ENCODE measurements at regions not wholly inside any gene's neighbourhood (a gene's known extent, or its start where the extent isn't known, plus 50 kb on each side); places are given as distances from the start of the nearest gene placed in this dataset.

DNA sequence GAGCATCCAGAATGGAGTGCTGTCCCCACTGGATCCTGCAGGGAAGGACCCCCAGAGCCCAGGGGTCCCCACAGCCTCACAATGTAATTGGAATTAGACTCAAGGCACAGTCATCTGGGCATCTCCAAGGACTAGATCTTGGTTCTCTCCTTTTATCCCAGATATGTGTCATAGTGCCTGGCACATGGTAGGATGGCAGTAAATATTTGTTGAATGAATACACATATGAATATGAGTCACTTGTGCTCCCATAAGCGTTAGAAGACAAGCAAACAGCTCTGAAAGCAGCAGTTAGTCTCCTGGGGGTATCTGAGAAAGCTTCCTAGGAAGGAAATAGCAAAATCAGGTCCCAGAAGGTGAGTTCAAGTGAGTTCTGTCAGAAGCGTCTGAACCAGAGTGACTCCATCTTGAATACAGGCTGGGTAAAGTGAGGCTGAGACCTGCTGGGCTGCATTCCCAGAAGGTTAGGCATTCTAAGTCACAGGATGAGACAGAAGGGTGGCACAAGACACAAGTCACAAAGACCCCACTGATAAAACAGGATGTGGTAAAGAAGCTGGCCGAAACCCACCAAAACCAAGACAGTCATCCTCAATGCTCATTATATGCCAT lies 234.1 kb upstream of the ID2 start:
- intact Hi-C loops (cut with micrococcal nuclease; ENCODE audit: unreplicated experiment) = no loop called here
- no TSS peak for BruUV-seq (replicated peaks)
- Mint-ChIP-seq H3K9me3 (ENCODE audit: unreplicated experiment) (no peaks in the 10 kb centered on the region), H3K4me3 (ENCODE audit: unreplicated experiment) (no peak overlapping the region), H3K27me3 (ENCODE audit: insufficient read depth, unreplicated experiment) (no peaks in the 10 kb centered on the region), H3K27ac (ENCODE audit: unreplicated experiment) (no peak overlapping the region), H3K4me1 (ENCODE audit: low read depth, unreplicated experiment) (peaks cover 2% of the 10 kb centered on the region), H3K36me3 (ENCODE audit: insufficient read depth, unreplicated experiment) (no peaks in the 10 kb centered on the region)
- DNase-seq = peak in 1 of 2 experiments; percentile 3
- Histone ChIP-seq H3K4me1 (no peaks in the 10 kb centered on the region), H3K27me3 (replicated peaks; ENCODE audit: control insufficient read depth, insufficient read depth, low read length) (no peaks in the 10 kb centered on the region), H3K9me3 (no peaks in the 10 kb centered on the region), H3K4me3 (ENCODE audit: low read depth, low read length) (no peak overlapping the region), H3K36me3 (ENCODE audit: control insufficient read depth, insufficient read depth, low read length) (no peaks in the 10 kb centered on the region)
- ChIA-PET CTCF (no interaction called here), POLR2A (no interaction called here)
- TF ChIP-seq, protein P1, sequence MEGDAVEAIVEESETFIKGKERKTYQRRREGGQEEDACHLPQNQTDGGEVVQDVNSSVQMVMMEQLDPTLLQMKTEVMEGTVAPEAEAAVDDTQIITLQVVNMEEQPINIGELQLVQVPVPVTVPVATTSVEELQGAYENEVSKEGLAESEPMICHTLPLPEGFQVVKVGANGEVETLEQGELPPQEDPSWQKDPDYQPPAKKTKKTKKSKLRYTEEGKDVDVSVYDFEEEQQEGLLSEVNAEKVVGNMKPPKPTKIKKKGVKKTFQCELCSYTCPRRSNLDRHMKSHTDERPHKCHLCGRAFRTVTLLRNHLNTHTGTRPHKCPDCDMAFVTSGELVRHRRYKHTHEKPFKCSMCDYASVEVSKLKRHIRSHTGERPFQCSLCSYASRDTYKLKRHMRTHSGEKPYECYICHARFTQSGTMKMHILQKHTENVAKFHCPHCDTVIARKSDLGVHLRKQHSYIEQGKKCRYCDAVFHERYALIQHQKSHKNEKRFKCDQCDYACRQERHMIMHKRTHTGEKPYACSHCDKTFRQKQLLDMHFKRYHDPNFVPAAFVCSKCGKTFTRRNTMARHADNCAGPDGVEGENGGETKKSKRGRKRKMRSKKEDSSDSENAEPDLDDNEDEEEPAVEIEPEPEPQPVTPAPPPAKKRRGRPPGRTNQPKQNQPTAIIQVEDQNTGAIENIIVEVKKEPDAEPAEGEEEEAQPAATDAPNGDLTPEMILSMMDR (IDR thresholded peaks at IDR 0.05; ENCODE audit: insufficient read depth in 1 of 2, low read depth in 1 of 2, low read length in 1 of 2, severe bottlenecking in 1 of 2, unreplicated experiment in 1 of 2) = no peak

DNA sequence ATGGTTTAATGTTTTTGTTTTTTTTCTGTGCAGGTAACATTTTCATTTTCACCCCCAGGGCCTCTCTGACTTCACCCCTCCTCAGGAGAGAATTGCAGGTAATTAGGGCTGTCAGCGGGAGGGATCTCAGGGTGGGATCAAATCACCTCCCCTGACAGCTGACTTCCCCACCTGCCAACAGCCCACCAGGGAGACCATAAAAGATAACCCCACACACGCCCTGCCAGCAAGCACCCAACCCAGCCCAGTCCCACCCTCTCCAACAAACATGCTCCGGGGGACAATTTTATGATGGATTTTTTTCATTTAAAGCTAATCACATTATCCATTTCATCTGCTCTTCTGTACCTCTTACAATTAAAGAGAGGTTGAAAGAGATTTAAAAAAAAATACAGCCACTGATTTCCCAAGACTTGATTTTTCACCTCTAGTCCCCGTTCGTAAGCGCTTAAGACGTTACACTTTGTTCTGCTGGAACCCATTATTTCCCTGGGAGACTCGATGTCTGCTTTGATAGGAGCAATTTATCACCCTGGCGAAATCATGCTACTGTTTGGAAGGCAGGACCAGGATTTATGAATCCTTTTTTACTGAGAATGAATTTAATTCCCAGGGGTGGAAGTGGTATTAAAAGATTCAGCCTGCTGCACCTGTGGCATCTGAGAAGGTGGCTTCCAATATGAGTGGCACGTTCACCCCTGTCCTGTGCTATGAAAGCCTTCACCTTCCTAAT lies 232.9 kb upstream of the ID2 start:
- no peaks in the 10 kb centered on the region for H3K36me3 ChIP-seq (ENCODE audit: control insufficient read depth, insufficient read depth, low read length)
- H3K4me3 ChIP-seq (ENCODE audit: low read depth, low read length) = no peak overlapping the region
- no peak overlapping the region for H3K4me3 Mint-ChIP-seq (ENCODE audit: unreplicated experiment)
- TF ChIP-seq, protein P1 (IDR thresholded peaks at IDR 0.05; ENCODE audit: insufficient read depth in 1 of 2, low read depth in 1 of 2, low read length in 1 of 2, severe bottlenecking in 1 of 2, unreplicated experiment in 1 of 2) = no peak
- H3K27me3 ChIP-seq (replicated peaks; ENCODE audit: control insufficient read depth, insufficient read depth, low read length) = no peaks in the 10 kb centered on the region
- peaks cover 7% of the 10 kb centered on the region for H3K4me1 Mint-ChIP-seq (ENCODE audit: low read depth, unreplicated experiment)
- H3K27me3 Mint-ChIP-seq (ENCODE audit: insufficient read depth, unreplicated experiment) = no peaks in the 10 kb centered on the region
- intact Hi-C loops (cut with micrococcal nuclease; ENCODE audit: unreplicated experiment) = no loop called here
- CTCF ChIA-PET = no interaction called here
- H3K4me1 ChIP-seq = 0 out of 2 replicates have a peak, but pooled peaks cover 2% of the 10 kb centered on the region
- H3K9me3 ChIP-seq = no peaks in the 10 kb centered on the region
- peak in 1 of 2 experiments; percentile 12 for DNase-seq
- H3K9me3 Mint-ChIP-seq (ENCODE audit: unreplicated experiment) = no peaks in the 10 kb centered on the region
- POLR2A ChIA-PET = no interaction called here
- no TSS peak for BruUV-seq (replicated peaks)
- no peak overlapping the region for H3K27ac Mint-ChIP-seq (ENCODE audit: unreplicated experiment)
- H3K36me3 Mint-ChIP-seq (ENCODE audit: insufficient read depth, unreplicated experiment) = no peaks in the 10 kb centered on the region

DNA sequence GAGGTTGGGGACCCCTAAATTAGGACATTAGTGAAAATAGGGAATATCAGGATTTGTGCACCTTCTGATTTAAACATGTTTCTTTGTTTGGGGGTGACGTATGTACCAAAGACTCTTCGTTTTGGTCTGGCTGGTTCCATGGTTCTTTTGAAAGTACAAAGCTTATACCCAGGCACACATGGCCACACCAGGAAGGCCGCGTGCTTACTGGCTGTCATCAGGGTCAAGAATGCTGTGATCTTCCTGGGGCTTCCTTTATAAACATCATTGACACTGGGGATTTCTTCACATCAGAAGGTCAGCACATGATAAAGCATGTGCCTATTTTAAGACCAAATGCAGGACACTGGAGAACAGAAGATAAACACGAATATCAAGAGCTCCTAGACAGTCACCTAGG lies 230.6 kb upstream of the ID2 start:
- no peaks in the 10 kb centered on the region for H3K36me3 ChIP-seq (ENCODE audit: control insufficient read depth, insufficient read depth, low read length)
- DNase-seq = no peak
- ChIA-PET CTCF (no interaction called here), POLR2A (no interaction called here)
- no peaks in the 10 kb centered on the region for H3K36me3 Mint-ChIP-seq (ENCODE audit: insufficient read depth, unreplicated experiment)
- intact Hi-C loops (cut with micrococcal nuclease; ENCODE audit: unreplicated experiment) = no loop called here
- no peaks in the 10 kb centered on the region for H3K27me3 ChIP-seq (replicated peaks; ENCODE audit: control insufficient read depth, insufficient read depth, low read length)
- H3K4me1 ChIP-seq = peaks cover 2% of the 10 kb centered on the region; the same call in 1 of the 2 replicates
- H3K9me3 Mint-ChIP-seq (ENCODE audit: unreplicated experiment) = no peaks in the 10 kb centered on the region
- no TSS peak for BruUV-seq (replicated peaks)
- H3K4me1 Mint-ChIP-seq (ENCODE audit: low read depth, unreplicated experiment) = peaks cover 14% of the 10 kb centered on the region
- no peak overlapping the region for H3K4me3 ChIP-seq (ENCODE audit: low read depth, low read length)
- no peak overlapping the region for H3K27ac Mint-ChIP-seq (ENCODE audit: unreplicated experiment)
- H3K4me3 Mint-ChIP-seq (ENCODE audit: unreplicated experiment) = no peak overlapping the region
- TF ChIP-seq, protein P1 (IDR thresholded peaks at IDR 0.05; ENCODE audit: insufficient read depth in 1 of 2, low read depth in 1 of 2, low read length in 1 of 2, severe bottlenecking in 1 of 2, unreplicated experiment in 1 of 2) = no peak
- H3K9me3 ChIP-seq = no peaks in the 10 kb centered on the region
- H3K27me3 Mint-ChIP-seq (ENCODE audit: insufficient read depth, unreplicated experiment) = no peaks in the 10 kb centered on the region

Measured in Caco-2 (cell line).